HAP-1 (cell line): ENCODE measurements at regions not wholly inside any gene's neighbourhood (a gene's known extent, or its start where the extent isn't known, plus 50 kb on each side); places are given as distances from the start of the nearest gene placed in this dataset.

Experiments used
- DNase-seq, 2 experiments: peaks; one replicate each; pipeline ENCODE4 v3.0.0-alpha.2; 2016 to 2020; ENCODE audit warnings: low spot score in 2 of 2
- H3K27me3 ChIP-seq: fragments of 250-450 bp; sonication (Bioruptor Pico); 2 replicates; pipeline ENCODE4 v1.5.1; 2020; ENCODE audit warnings: low read depth, mild to moderate bottlenecking, moderate library complexity
- H3K36me3 ChIP-seq: fragments of 250-450 bp; sonication (Bioruptor Pico); replicated peaks from 2 replicates; pipeline ENCODE4 v1.5.1; 2020; ENCODE audit warnings: mild to moderate bottlenecking
- H3K4me1 ChIP-seq: fragments of 250-450 bp; sonication (Bioruptor Pico); 2 replicates; pipeline ENCODE4 v1.5.1; 2020; ENCODE audit warnings: mild to moderate bottlenecking
- H3K4me3 ChIP-seq: fragments of 250-450 bp; sonication (Bioruptor Pico); 2 replicates; pipeline ENCODE4 v1.5.1; 2020; ENCODE audit warnings: mild to moderate bottlenecking, moderate library complexity
- H3K9me3 ChIP-seq: fragments of 250-450 bp; sonication (Bioruptor Pico); 2 replicates; pipeline ENCODE4 v1.5.1; 2020; ENCODE audit warnings: mild to moderate bottlenecking, moderate library complexity
- in situ Hi-C: fragments of 300-500 bp; cut with MboI; formaldehyde crosslinking; loops from 3 replicates; pipeline ENCODE4 v1.14.3; 2020; ENCODE audit warnings: low sequenced_read_pairs, inconsistent platforms, mixed read lengths

DNA sequence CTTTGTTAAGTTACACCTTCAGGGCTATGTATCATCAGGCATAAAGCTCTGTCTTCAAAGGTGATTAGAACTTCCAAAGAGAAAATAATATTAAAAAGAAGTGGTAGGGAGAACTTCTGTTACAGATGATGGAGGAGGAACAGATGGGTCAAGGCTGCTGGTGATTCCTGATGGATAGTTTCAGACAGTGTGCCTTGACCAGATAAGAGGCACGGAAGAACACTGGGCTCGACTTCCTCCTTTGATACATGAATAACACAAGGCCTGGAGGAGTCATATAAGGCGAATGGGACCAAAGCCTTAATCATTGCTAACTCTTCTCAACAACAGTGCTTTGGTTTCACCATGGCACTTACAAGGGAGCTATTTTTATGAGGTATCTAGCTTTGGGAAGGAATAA, 128.1 kb upstream of the RXFP2 start:
- in situ Hi-C loops = no loop called here
- Histone ChIP-seq H3K36me3 (no peaks in the 10 kb centered on the region), H3K27me3 (no peaks in the 10 kb centered on the region), H3K4me3 (no peak overlapping the region), H3K9me3 (no peaks in the 10 kb centered on the region), H3K4me1 (peaks cover 10% of the 10 kb centered on the region)
- no peak for DNase-seq

DNA sequence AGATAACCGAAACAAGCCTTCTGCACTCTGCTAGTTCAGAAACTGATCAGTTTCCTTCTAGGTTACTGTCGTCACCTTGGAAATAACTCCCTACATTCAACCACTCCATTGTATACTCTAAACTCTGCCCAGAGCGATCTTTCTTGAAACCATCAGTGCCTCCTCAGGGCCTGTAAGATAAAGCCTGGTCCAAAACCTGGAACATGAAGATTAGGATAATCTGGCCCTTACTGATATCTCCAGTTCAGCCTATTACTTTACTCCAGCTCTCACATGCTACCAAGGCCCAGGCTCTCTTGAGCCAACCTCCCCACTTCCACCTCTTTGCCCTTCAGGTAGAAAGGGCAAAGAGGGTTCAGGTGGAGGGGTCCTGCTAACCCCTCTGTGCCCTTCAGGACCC, 125.3 kb upstream of the RXFP2 start:
- Histone ChIP-seq H3K4me3 (no peak overlapping the region), H3K36me3 (no peaks in the 10 kb centered on the region), H3K4me1 (peaks cover 10% of the 10 kb centered on the region), H3K27me3 (no peaks in the 10 kb centered on the region), H3K9me3 (no peaks in the 10 kb centered on the region)
- in situ Hi-C loops = no loop called here
- no peak for DNase-seq

DNA sequence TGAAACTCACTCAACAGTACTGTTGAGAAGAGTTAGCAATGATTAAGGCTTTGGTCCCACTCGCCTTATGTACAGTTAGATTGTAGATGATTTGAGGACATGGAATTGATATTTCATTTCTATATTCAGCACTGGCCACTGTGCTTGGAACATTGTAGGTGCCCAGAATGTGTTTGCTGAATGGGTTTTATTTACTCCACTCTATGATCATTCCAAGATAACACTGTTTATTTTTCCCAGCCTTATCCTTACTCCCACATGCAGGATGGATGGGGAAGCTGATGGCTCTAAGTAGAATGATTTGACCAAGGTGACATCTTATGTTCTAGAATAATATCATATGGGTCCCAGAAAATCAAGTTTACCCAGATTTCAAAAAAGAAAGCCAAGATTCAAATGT, 124.6 kb upstream of the RXFP2 start:
- H3K4me1 ChIP-seq = peaks cover 10% of the 10 kb centered on the region
- H3K27me3 ChIP-seq = no peaks in the 10 kb centered on the region
- H3K4me3 ChIP-seq = no peak overlapping the region
- no peak for DNase-seq
- no peaks in the 10 kb centered on the region for H3K36me3 ChIP-seq
- in situ Hi-C loops = no loop called here
- no peaks in the 10 kb centered on the region for H3K9me3 ChIP-seq

DNA sequence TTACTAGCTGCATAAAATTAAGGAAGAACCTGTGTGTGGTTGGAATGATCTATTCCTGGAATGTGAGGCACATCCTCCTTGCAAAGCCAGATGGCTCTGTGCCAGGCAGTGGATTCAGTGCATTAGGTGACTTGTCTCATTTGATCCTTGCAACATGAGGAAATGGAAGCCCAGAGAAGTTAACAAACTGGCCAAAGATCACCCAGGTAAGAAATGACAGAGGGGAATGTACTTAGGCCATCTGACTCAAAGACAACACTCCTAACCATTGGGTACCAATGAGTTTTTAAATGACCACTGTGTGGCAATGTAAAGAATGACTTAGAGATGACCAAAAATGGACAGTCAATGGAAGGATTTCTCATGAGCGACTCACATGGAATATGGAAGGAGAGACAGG, 114.2 kb upstream of the RXFP2 start:
- no peak for DNase-seq
- in situ Hi-C loops = no loop called here
- Histone ChIP-seq H3K4me3 (no peak overlapping the region), H3K4me1 (no peaks in the 10 kb centered on the region), H3K27me3 (no peaks in the 10 kb centered on the region), H3K36me3 (no peaks in the 10 kb centered on the region), H3K9me3 (no peaks in the 10 kb centered on the region)

DNA sequence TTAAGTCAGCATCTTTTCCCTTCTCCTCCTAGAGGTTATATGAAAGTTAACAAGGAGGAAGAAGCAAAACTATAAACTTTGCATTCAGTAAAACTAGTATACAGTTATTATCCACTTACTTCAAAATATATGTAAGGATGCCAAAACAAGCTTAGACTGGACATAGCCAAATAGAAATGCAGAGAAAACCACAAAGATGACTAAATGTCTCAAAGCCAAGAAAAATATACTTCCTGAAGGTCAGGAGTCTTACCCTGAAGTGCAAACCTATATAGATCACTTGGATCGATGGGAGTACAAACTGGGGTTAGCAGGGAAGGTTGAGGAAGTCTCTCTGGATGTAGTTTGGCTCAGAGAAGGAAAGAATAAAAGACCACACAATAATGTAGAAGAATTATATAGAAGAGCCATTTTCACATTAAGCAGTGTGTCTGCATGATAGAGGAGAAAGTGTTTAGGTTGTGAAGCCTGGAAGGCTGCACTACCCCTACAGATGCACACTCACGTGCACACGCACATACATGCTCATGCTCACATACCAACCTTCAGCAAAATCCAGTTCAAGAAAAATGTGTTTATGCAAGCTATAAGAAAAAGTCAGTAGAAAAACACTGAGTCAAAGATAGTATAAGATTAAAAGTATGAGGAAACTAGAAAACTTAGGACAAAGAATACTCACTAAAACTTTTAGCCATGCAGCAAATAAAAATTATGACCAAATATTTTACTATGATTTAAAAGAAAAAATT, 112.1 kb upstream of the RXFP2 start:
- no peaks in the 10 kb centered on the region; the same call in 1 of the 2 replicates for H3K4me1 ChIP-seq
- no peak for DNase-seq
- in situ Hi-C loops = no loop called here
- H3K36me3 ChIP-seq = no peaks in the 10 kb centered on the region
- no peaks in the 10 kb centered on the region for H3K27me3 ChIP-seq
- no peaks in the 10 kb centered on the region for H3K9me3 ChIP-seq
- H3K4me3 ChIP-seq = no peak overlapping the region

DNA sequence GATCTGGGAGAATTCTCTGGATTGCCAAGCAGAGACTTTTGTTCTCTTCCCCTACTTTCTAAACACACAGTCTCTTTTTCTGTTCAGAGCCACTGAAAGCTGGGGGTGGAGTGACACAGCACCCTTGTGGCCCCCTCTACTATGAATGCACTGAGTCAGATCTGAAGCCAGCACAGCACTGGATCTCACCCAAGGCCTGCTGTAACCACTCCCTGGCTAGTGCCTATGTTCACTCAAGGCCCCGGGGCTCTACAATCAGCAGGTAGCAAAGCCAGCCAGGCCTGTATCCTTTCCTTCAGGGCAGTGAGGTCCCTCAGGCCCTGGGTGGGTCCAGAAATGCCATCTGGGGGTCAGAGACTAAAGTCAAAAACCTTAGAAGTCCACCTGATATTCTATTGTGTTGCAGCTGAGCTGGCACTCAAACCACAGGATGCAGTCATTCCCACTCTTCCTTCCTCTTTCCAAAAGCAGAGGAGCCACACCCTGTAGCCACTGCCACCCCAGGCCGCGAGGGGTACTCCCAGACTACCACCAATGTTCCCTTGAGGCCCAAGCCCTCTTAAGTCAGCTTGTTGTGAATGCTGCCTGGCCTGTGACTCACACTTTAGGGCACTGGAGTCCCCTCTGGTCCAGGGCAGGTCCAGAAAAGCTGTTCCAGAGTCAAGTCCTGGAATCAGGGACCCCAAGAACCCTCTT, 110.1 kb upstream of the RXFP2 start:
- no peaks in the 10 kb centered on the region for H3K36me3 ChIP-seq
- H3K9me3 ChIP-seq = 0 out of 2 replicates have a peak, but pooled peaks cover 4% of the 10 kb centered on the region
- in situ Hi-C loops = no loop called here
- H3K4me1 ChIP-seq = no peaks in the 10 kb centered on the region; the same call in 1 of the 2 replicates
- no peak for DNase-seq
- no peaks in the 10 kb centered on the region for H3K27me3 ChIP-seq
- no peak overlapping the region for H3K4me3 ChIP-seq

DNA sequence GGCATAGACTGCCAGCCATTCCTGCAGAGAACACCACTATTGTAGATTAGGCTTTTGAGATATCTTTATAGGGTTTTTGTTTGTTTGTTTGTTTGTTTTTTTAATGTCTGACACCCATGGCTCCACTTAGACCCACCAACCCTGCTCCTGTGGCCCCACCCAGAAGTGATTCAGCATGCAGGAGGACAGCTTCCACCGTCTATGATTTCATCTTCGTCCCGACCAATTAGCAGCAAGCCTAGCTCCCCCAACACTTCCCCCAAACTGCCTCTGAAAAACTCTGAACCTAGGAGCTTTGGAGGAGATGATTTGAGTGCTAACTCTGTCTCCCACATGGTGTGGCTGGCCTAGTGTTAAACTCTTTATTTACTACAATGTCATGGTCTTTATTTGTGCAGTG, 108.3 kb upstream of the RXFP2 start:
- in situ Hi-C loops = no loop called here

DNA sequence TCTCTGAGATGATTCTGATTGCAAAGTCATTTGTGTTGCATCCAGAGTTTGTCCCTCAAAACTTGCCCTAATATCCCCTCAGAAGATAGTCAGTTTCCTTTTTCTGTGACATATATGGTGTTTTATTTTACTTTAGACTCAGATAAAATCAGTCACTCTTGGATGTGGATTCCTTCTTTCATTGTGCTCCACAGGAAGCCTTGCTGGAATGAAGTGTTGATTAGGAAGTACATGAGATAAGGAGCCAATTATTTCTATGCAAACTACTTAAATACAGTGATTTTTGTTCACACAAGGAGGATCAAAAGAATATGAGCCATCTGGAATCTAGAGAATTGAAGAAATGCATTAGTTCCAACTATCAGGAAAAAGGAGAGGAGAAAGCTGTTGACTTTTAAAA, 107.6 kb upstream of the RXFP2 start:
- no peaks in the 10 kb centered on the region for H3K36me3 ChIP-seq
- in situ Hi-C loops = no loop called here
- DNase-seq = no peak
- H3K4me1 ChIP-seq = no peaks in the 10 kb centered on the region; the same call in 1 of the 2 replicates
- no peak overlapping the region for H3K4me3 ChIP-seq
- 0 out of 2 replicates have a peak, but pooled peaks cover 4% of the 10 kb centered on the region for H3K9me3 ChIP-seq
- H3K27me3 ChIP-seq = no peaks in the 10 kb centered on the region

More for the DNA sequence above, 108.3 kb upstream of the RXFP2 start:
- H3K36me3 ChIP-seq = no peaks in the 10 kb centered on the region
- H3K4me3 ChIP-seq = no peak overlapping the region
- 0 out of 2 replicates have a peak, but pooled peaks cover 4% of the 10 kb centered on the region for H3K9me3 ChIP-seq
- no peaks in the 10 kb centered on the region for H3K27me3 ChIP-seq
- H3K4me1 ChIP-seq = no peaks in the 10 kb centered on the region; the same call in 1 of the 2 replicates
- DNase-seq = no peak

DNA sequence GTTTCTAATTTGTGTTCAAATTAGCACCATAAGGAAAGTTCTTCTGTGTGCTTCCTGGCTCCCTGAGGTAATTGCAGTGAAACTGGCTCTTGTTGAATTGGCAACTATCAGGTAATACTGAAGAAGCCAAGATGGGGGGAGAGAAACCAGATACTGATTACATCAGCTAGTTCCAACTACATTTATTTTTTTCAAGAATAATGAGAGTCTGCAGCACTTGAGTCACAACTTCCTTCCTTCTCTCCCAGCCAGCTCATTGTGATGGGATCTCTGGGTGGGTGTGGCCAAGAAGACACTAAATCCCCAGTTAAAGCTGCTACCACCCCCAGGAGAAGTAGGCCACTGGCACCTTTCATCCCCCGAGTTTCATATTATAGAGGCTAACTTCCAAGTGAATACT, 100.7 kb upstream of the RXFP2 start:
- DNase-seq = no peak
- in situ Hi-C loops = no loop called here
- H3K4me3 ChIP-seq = no peak overlapping the region
- no peaks in the 10 kb centered on the region for H3K36me3 ChIP-seq
- no peaks in the 10 kb centered on the region for H3K27me3 ChIP-seq
- H3K9me3 ChIP-seq = peaks cover 4% of the 10 kb centered on the region; the same call in 1 of the 2 replicates
- H3K4me1 ChIP-seq = no peaks in the 10 kb centered on the region

DNA sequence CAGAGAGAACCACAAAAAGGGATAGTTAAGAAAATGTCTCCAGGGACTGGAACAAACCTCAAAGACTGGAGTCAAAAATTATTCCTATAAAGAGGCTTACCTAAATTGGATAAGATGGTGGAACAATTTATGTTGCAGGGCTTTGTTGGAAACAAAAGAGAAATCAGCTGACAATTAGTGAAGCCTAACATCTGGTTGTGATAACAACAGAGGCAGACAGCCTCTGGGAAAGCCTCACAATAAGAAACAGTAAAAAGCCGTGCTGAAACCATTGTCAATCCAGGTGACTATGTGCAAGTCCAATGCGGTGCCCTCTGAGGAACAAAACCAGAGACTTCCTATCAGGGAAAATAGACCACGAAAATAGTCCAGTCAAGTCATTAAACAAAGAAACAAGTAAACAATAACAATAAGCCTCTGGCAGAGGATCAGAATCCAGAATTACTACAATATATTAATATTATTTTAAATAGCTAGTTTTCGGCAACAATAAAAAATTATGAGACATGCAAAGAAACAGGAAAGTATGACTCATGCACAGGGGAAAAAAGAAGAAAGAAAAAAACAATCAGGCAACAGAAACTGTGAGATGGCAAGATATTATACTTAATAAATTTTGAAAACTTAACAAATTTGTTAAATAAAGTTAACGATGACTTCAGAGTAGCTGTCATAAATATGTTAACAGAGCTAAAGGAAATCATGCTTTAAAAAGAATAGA, 99.7 kb upstream of the RXFP2 start:
- in situ Hi-C loops = no loop called here
- H3K4me3 ChIP-seq = no peak overlapping the region
- peaks cover 2% of the 10 kb centered on the region; the same call in 1 of the 2 replicates for H3K9me3 ChIP-seq
- H3K36me3 ChIP-seq = no peaks in the 10 kb centered on the region
- H3K4me1 ChIP-seq = no peaks in the 10 kb centered on the region
- no peaks in the 10 kb centered on the region for H3K27me3 ChIP-seq
- DNase-seq = no peak

DNA sequence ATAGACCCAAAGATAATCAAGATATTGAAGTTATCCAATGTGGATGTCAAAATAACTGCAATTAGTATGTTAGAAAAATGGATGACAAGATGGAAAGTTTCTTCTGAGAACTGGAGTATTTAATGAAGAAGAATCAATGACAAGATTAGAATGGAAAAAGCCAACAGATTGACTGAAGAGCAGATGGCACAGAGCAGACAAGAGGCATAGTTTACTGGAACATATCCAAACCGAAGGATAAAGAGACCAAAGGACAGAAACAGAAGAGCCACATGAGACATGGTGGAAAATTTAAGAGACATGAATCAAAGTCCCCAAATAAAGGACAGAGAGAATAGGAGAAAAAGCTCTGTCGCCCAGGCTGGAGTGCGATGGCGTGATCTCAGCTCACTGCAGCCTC, 89.6 kb upstream of the RXFP2 start:
- Histone ChIP-seq H3K27me3 (no peaks in the 10 kb centered on the region), H3K4me1 (no peaks in the 10 kb centered on the region), H3K36me3 (no peaks in the 10 kb centered on the region), H3K4me3 (no peak overlapping the region), H3K9me3 (no peaks in the 10 kb centered on the region; the same call in 1 of the 2 replicates)
- in situ Hi-C loops = no loop called here
- DNase-seq = no peak

DNA sequence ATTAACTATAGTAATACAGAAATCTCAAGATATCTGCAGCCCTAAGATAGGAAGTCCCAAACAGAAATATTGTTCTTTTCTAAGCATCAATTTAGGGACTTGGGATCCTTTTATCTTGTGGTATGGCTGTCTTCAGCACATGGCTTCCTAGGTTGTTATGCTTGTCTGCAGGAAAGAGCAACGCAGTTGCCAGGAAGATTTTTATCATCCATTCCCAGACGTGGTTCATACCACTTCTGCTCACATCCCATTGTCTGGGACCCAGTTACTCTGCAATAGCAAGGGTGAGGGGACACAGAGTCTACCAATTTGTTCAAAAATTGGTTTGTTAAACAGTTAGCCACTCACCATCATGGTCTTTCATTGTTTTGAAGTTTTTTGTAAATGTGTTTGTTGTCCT, 85.6 kb upstream of the RXFP2 start:
- no peaks in the 10 kb centered on the region for H3K27me3 ChIP-seq
- H3K9me3 ChIP-seq = no peaks in the 10 kb centered on the region
- DNase-seq = no peak
- in situ Hi-C loops = no loop called here
- no peak overlapping the region for H3K4me3 ChIP-seq
- H3K36me3 ChIP-seq = no peaks in the 10 kb centered on the region
- H3K4me1 ChIP-seq = no peaks in the 10 kb centered on the region

DNA sequence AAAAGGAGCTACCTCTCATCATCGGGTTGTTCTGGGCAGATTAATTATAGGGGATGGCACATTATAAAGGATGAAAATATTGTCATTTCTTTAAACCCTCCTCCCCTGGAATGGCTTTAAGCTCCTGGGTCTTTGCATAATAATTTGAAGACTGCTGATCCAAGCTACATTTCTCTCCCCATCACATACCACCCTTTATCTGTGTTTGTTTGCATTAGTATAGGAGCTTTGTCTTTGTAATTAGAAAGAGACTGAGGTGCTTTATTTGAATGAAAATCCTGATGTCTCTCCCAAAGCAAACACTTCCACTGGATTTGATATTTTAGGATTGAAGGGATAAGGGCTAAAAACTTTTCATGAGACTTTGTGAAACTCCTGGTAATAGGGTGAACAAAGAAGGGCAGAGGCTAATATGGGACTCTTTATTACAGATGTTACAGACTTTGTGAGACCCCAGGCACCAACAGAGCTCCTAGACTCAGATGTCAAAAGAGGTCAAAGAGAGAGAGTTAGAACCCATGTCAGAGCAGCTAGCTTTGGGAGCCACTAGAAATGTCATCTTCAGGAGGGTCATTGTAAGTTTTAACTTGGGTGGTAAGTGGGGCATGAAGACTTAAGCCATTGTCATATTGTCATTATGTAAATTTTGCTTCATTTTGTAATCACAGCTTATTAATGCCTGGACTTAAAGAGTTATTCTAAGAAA, 75.3 kb upstream of the RXFP2 start:
- in situ Hi-C loops = no loop called here
- peaks cover 19% of the 10 kb centered on the region for H3K4me1 ChIP-seq
- no peaks in the 10 kb centered on the region for H3K27me3 ChIP-seq
- peaks cover 4% of the 10 kb centered on the region; the same call in 1 of the 2 replicates for H3K9me3 ChIP-seq
- no peaks in the 10 kb centered on the region for H3K36me3 ChIP-seq
- DNase-seq = peak; percentile 49 to 95
- no peak overlapping the region for H3K4me3 ChIP-seq
